ENCODE measurements at regions not wholly inside any gene's neighbourhood (a gene's known extent, or its start where the extent isn't known, plus 50 kb on each side); places are given as distances from the start of the nearest gene placed in this dataset.

- no peaks in the 10 kb centered on the region for H3K4me1 ChIP-seq
- DNase-seq: no peak
- H3K4me3 ChIP-seq: no peak overlapping the region
- no peaks in the 10 kb centered on the region for H3K9me3 ChIP-seq
- WGBS, 2 donors: 87 to 91% methylated on average over 6 of the region's 6 CpGs
- H3K27me3 ChIP-seq: no peaks in the 10 kb centered on the region
- no peak overlapping the region for H3K27ac ChIP-seq
- H3K36me3 ChIP-seq (ENCODE audit: low read depth, missing control alignments): no peaks in the 10 kb centered on the region
- TF ChIP-seq POLR2A (IDR thresholded peaks at IDR 0.05): no peak
- TF ChIP-seq, protein P1, sequence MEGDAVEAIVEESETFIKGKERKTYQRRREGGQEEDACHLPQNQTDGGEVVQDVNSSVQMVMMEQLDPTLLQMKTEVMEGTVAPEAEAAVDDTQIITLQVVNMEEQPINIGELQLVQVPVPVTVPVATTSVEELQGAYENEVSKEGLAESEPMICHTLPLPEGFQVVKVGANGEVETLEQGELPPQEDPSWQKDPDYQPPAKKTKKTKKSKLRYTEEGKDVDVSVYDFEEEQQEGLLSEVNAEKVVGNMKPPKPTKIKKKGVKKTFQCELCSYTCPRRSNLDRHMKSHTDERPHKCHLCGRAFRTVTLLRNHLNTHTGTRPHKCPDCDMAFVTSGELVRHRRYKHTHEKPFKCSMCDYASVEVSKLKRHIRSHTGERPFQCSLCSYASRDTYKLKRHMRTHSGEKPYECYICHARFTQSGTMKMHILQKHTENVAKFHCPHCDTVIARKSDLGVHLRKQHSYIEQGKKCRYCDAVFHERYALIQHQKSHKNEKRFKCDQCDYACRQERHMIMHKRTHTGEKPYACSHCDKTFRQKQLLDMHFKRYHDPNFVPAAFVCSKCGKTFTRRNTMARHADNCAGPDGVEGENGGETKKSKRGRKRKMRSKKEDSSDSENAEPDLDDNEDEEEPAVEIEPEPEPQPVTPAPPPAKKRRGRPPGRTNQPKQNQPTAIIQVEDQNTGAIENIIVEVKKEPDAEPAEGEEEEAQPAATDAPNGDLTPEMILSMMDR (IDR thresholded peaks at IDR 0.05): no peak
- intact Hi-C loops (cut with DNase I; ENCODE audit: low total_unique reads): no loop called here
Measured at GRCh38 chr3:34377961-34378360, 579.5 kb downstream of the PDCD6IP start.

- no peak for DNase-seq
- Histone ChIP-seq H3K9me3 (no peaks in the 10 kb centered on the region), H3K36me3 (ENCODE audit: low read depth, missing control alignments) (no peaks in the 10 kb centered on the region), H3K27ac (no peak overlapping the region), H3K4me1 (no peaks in the 10 kb centered on the region), H3K4me3 (no peak overlapping the region), H3K27me3 (no peaks in the 10 kb centered on the region)
- intact Hi-C loops (cut with DNase I; ENCODE audit: low total_unique reads): no loop called here
- TF ChIP-seq POLR2A (IDR thresholded peaks at IDR 0.05): no peak
- TF ChIP-seq, protein P1 (IDR thresholded peaks at IDR 0.05): no peak
Measured at GRCh38 chr3:34381243-34381642, 582.8 kb downstream of the PDCD6IP start.

DNA sequence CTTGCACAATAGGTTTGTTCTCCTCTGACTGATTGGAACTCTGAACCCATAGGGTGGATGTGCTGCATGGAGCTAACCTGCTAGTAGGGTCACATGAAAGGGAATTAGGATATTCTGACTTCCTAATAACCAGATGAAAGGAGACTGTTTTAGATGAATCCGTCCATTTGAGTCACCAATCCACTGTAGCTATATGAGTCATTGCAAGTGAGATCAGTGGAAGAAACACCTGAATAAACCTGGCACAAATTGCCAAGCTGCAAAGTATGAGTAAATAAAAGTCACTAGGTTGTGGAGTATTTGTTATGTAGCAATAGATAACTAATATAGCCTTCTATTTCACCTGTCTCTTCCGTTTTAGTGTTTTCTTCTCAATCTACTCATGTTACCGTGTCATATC lies 584.4 kb downstream of the PDCD6IP start:
- Histone ChIP-seq H3K36me3 (ENCODE audit: low read depth, missing control alignments) (no peaks in the 10 kb centered on the region), H3K27ac (no peak overlapping the region), H3K4me3 (no peak overlapping the region), H3K9me3 (no peaks in the 10 kb centered on the region), H3K27me3 (no peaks in the 10 kb centered on the region), H3K4me1 (no peaks in the 10 kb centered on the region)
- TF ChIP-seq, protein P1 (IDR thresholded peaks at IDR 0.05): no peak
- no peak for TF ChIP-seq POLR2A (IDR thresholded peaks at IDR 0.05)
- WGBS, 2 donors: 90 to 95% methylated on average over 3 of the region's 3 CpGs
- intact Hi-C loops (cut with DNase I; ENCODE audit: low total_unique reads): no loop called here
- DNase-seq: no peak

DNA sequence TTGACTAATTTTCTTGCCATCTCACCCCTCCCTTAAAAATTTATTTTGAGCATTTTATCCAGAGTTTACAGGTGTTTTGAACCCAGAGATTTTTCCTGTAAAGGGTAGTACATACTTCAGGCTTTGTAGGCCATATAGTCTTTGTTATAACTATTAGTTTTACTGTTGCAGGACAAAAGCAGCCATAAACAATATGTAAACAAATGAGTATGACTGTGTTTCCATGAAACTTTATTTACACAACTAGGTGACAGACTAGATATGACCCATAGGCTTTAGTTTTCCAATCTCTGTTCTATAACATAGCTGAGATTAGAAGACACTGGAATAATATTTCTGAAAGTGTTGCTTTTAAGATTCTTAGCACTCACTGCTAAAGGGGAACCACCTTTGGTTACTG lies 587.9 kb downstream of the PDCD6IP start:
- Histone ChIP-seq H3K27ac (no peak overlapping the region), H3K4me3 (no peak overlapping the region), H3K36me3 (ENCODE audit: low read depth, missing control alignments) (no peaks in the 10 kb centered on the region), H3K4me1 (no peaks in the 10 kb centered on the region), H3K9me3 (no peaks in the 10 kb centered on the region), H3K27me3 (no peaks in the 10 kb centered on the region)
- DNase-seq: no peak
- TF ChIP-seq, protein P1 (IDR thresholded peaks at IDR 0.05): no peak
- no peak for TF ChIP-seq POLR2A (IDR thresholded peaks at IDR 0.05)
- intact Hi-C loops (cut with DNase I; ENCODE audit: low total_unique reads): no loop called here

DNA sequence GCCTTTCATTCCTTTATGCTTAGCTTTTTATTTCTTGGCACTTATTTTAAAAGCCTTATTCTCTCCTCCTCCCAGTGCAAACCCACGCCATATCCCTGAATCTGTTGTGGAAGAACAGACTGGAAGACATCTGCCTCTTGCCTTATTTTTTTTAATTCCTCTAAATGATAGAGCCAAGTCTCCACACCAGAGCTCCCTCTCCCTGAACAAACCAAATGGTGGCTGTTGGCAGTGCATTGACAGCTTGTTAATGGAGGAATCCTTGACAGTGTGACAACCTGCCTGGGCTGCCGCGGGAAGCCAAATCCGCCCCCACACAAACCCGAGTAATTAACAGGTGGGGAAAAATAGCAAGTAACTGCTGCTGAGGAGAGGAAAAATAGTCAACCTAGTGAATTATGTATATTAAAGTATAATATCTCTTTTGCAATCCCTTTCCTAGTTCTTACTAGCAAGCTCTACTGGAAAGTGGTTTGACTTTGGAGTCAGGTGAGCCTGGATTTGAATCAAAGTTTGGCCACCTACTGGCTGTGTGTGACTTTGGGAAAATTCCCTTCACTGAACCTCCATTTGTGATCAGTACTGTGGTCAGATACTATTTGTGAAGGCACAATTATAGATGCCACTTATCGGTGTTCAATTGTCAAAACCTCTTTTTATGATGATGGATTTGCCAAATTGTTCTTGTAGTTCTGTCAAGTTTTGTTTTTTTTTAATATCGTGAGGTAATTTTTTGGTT lies 589.6 kb downstream of the PDCD6IP start:
- no peak for DNase-seq
- Histone ChIP-seq H3K4me1 (no peaks in the 10 kb centered on the region), H3K36me3 (ENCODE audit: low read depth, missing control alignments) (no peaks in the 10 kb centered on the region), H3K27ac (no peak overlapping the region), H3K9me3 (no peaks in the 10 kb centered on the region), H3K27me3 (no peaks in the 10 kb centered on the region), H3K4me3 (no peak overlapping the region)
- WGBS, 2 donors: 39 to 40% methylated on average over 7 of the region's 7 CpGs
- TF ChIP-seq, protein P1 (IDR thresholded peaks at IDR 0.05): peak in 1 of 3 experiments; percentile 8
- TF ChIP-seq POLR2A (IDR thresholded peaks at IDR 0.05): no peak
- intact Hi-C loops (cut with DNase I; ENCODE audit: low total_unique reads): no loop called here
